GM19324 (cell line): ENCODE measurements at regions not wholly inside any gene's neighbourhood (a gene's known extent, or its start where the extent isn't known, plus 50 kb on each side); places are given as distances from the start of the nearest gene placed in this dataset.

Experiments used
- ATAC-seq: cut with Tn5 transposase; IDR thresholded peaks from one replicate; pipeline ENCODE4 v1.9.1; 2021; ENCODE audit warnings: mild to moderate bottlenecking, moderate library complexity; ENCODE audit not compliant: unreplicated experiment, low FRiP score

DNA sequence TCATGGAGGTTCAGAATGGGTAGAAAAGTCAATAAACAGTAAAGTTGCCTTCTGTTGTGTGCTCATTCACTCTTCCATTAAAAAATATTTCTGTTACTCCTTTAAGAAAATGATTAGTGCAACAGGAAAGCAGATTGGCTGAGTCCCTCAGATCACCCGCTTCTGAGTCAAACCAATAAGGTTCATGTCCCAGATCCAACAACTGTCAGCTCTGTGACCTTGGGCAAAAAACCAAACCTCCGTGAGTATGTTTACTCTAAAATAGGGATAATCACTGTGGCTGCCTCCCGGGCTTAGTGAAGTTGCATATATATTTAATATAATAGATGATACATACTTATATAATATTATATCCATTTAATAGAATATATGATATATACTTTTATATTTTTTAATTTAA lies 698.5 kb upstream of the RBFOX1 start:
- ATAC-seq = no peak

DNA sequence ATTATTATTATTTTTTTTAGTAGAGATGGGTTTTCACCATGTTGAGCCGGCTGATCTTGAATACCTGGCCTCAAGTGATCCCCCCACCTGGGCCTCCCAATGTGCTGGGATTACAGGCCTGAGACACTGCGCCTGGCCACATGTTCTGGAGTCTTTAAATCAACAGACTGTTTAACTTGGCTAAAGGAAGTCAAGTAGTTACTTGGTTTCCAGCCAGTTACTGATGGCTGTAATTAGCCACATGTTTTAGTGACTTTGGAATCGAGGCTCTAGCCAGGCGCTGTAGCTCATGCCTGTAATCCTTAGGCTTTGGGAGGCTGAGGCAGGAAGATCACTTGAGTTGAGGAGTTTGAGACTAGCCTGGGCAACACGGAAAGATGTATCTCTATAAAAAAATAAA lies 699.2 kb upstream of the RBFOX1 start:
- no peak for ATAC-seq

DNA sequence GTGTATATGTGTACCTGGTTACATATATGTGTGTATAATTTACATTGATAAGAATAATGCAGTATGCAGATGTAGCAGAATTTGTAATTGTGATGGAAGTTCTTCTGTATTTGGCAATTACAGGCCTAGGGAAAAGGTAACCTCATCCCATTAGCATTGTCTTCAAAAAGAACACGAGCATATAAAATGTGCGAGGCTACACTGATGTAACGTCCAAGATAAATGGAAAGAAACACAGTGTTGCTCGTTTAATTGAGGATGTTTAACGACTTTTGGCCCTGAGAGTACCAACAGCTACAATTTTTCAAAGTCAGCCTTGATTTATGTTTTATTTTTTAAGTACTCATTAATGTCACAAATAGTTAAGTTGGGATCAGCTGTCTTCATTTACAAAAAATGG lies 703.5 kb upstream of the RBFOX1 start:
- ATAC-seq = no peak

- no peak for ATAC-seq
These were observed 707.0 kb upstream of the RBFOX1 start for GRCh38 chr16:6625606-6626005.

GRCh38 chr16:6618874-6619273 lies 713.8 kb upstream of the RBFOX1 start:
- ATAC-seq = no peak

DNA sequence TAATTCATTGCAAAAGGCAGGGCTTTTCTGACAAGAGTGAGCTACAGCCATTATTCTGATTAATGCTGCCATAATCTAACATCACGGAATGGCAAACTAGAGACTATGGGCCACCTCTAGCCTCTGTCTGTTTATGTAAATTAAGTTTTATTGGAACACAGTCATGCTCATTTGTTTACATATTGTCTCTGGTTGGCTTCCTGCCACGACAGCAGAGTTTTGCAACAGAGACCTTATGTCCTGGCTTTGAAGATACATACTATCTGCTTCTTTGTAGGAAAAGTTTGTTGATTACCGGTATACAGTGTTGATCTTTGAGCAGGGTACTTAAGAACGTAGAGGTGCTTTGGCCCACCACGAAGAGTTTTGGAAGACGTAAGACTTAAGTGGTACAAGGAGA lies 715.9 kb upstream of the RBFOX1 start:
- ATAC-seq = no peak

DNA sequence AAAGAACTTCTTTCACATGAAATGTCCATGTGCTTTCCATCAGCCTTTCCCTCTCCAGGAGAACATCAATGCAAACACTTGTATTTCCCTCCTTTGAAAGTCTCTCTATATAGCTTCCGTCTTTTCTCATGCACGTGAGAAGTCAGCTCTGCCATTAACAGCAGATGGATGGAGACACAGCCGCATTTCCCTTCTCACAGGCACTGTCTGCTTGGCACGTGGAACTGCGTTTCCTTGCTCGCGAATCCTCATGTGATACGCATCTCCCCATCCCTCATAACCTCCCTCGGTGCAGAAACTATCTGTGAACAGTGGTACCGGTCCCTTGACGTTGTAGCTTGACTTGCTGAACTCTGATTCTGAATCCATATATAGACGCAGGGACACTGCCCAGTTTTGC lies 717.0 kb upstream of the RBFOX1 start:
- ATAC-seq = no peak

DNA sequence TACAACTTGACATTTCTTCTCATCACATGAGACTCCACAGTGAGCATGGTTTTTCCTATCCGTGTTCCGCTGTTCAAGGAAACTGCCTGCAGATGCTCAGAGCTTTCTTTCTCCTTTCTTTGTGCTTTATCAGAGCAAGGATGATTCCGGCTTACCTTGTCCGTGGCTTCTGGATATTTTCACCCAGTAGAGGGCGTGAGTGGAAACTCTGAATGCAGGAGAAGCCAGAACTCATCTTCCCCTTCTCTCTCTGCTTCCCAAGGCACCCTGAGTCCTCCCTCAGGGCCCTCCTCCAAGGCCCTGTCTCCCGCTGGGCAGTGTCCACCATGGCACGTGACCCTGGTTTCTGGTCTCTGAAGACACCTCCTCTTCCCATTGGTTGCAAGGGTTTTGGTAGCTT lies 721.1 kb upstream of the RBFOX1 start:
- no peak for ATAC-seq

DNA sequence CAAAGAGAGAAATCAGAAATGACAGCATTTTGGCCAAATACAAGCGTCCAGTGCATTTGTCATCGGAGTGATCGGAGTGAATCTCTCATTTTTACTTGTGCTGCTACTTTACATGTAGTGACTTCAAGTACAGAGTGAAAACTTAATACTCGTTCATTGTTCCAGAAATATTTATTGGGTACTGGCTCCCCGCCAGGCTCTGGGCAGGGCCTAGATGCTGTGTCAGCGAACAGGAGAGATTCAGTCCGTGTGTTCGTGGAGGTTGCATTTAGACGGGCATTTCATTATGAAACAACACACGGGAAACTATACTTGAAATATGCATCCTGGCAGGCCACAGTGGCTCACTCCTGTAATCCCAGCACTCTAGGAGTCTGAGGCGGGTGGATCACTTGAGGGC lies 727.2 kb upstream of the RBFOX1 start:
- ATAC-seq = no peak

- ATAC-seq = no peak
These were observed 728.8 kb upstream of the RBFOX1 start for GRCh38 chr16:6603780-6604325.

GRCh38 chr16:6602405-6602804 lies 730.2 kb upstream of the RBFOX1 start:
- no peak for ATAC-seq

DNA sequence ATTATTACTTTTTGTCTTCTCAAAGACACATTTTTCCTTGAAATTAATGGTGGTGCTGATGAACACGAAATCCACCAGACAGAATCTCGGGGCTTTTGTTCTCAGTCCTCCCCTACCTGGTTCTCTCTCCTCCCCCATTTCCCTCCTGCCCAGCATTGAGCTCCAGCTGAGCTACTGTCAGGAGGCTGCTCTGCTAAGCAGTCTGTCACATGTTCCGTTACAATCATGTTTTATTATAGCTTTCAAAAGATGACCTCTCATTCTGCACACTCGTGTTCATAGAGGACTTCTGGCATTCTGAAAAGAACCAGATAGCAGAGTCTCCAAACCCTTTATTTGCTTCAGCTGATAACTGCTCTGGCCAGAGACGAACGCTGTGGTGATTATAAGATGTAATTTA lies 732.5 kb upstream of the RBFOX1 start:
- ATAC-seq = no peak

- ATAC-seq = no peak
These were observed 738.8 kb upstream of the RBFOX1 start for GRCh38 chr16:6593799-6594198.

DNA sequence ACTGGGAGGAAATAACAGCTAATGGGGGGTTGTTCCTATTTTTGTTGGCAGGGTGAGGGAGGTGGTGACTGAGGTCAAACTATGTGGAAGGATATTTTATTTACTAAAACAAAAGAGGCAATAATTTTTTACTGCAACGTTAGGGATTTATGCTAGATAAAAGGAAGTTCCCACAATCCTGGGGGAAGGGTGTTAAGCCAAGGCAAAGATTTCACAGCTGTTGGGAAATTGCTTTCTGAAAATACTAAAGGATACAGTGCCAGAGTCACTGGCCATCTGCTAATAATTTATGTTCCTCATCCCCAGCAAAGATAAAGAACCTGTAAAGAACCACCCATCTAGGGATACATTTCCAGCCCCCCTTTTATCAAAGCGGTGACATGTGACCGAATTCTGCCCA lies 756.0 kb upstream of the RBFOX1 start:
- ATAC-seq = no peak

DNA sequence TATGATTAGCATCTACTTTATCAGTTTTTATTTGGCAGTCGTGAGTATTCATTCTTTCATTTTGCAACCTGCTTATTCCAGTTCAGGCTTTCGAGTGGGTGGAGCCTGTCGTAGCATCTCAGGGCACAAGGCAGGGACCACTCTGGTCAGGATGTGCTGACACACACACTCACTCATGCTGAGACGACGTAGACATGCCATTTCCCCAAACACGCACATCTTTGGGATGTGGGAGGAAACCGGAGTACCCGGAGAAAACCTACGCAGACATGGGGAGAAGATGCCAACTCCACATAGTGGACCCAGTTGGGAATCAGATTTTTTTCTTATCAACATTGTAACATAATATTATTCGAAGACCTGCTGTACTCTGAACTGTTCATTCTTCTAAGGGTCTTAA lies 756.5 kb upstream of the RBFOX1 start:
- no peak for ATAC-seq

DNA sequence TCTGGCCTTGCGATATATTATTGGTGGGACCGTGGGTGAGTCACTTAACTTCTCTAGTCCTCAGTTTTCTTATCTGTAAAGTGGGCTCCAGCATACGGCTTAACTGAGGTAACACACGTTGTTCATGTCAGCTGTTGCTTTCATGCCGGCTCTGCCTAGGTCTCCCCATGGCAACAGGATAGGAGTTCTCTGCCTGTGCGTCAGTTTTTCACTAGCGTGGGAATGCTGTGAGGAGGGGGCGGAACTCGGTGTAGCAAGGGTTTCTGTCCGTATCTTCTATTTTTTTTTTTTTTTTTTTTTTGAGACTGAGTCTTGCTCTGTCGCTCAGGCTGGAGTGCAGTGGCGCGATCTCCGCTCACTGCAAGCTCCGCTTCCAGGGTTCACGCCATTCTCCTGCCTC lies 758.5 kb upstream of the RBFOX1 start:
- no peak for ATAC-seq

DNA sequence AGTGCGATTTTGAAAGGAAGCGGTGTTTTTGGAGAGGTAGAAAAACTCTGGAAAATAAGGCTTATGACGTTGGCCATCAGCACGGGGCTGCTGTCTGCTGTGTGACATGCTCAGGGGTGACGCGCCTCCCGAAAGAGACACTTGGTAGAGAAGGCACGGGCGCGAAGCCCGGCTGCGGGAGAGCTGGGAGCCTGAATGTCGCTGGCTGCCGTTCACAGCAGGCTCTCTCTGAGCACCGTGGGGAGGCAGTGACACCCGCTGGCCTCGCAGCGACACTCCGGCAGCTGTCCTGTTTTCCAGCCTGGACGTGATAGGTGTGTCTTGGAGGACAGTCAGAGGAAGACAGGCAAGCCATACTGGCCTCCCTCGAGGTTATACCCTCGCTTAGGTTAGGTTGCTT lies 759.1 kb upstream of the RBFOX1 start:
- ATAC-seq = no peak

DNA sequence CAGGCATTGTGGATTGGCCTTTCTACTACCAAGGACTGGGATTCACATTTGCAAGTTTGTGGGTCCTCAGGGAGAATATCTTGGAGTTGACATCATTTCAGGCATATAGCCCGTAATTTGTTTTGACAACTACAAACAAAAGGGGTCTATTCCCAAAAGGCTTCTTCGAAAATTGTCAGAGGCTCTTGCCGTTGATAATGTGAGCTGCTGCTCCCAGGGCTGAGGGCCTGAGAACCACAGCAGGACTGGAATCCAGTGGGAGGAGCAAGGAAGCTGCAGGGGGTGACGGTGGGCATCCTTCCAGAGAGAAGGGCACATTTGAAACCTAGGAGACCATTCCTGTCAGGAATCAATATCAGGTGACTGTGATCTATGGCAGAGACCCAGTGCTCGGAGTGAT lies 761.6 kb upstream of the RBFOX1 start:
- no peak for ATAC-seq

- ATAC-seq = no peak
These were observed 762.1 kb upstream of the RBFOX1 start for GRCh38 chr16:6570530-6570929.

- no peak for ATAC-seq
These were observed 769.7 kb upstream of the RBFOX1 start for GRCh38 chr16:6562986-6563385.

GRCh38 chr16:6560306-6561100 lies 772.1 kb upstream of the RBFOX1 start:
- no peak for ATAC-seq

- ATAC-seq = no peak
These were observed 774.0 kb upstream of the RBFOX1 start for GRCh38 chr16:6558661-6559060.

- no peak for ATAC-seq
These were observed 774.5 kb upstream of the RBFOX1 start for GRCh38 chr16:6558126-6558525.
